ENCODE measurements at regions not wholly inside any gene's neighbourhood (a gene's known extent, or its start where the extent isn't known, plus 50 kb on each side); places are given as distances from the start of the nearest gene placed in this dataset.
"Not testable (repeated sequence)": the region's sequence is repeated elsewhere in the genome, so short reads cannot be mapped to it uniquely, and the experiment has no call there.

DNA sequence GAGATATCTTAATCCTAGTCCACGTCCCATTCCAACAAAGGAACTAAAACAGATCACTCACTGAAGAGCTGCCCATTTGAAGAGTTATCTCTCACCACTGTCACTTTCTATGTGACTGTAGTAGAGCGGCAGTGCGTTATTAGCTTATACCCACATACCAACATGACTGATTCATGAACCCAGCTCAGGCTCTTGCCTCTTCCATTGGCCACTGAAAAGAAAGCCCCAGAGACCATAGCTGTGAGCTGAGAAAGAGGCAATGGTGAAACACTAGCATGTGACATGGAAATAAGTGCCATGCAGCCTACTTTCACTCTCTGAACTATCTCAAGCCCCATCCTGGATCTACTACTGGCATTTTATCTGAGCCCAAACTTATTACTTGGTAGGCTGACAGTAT is 151.7 kb upstream of the MOCS2 start:
- no peak overlapping the region for H3K27ac ChIP-seq
- no peak overlapping the region for H3K4me3 ChIP-seq
- FAIRE-seq, result no peak
- no peaks in the 10 kb centered on the region for H3K27me3 ChIP-seq
- no peaks in the 10 kb centered on the region for H3K4me1 ChIP-seq
- TF ChIP-seq, protein P1, sequence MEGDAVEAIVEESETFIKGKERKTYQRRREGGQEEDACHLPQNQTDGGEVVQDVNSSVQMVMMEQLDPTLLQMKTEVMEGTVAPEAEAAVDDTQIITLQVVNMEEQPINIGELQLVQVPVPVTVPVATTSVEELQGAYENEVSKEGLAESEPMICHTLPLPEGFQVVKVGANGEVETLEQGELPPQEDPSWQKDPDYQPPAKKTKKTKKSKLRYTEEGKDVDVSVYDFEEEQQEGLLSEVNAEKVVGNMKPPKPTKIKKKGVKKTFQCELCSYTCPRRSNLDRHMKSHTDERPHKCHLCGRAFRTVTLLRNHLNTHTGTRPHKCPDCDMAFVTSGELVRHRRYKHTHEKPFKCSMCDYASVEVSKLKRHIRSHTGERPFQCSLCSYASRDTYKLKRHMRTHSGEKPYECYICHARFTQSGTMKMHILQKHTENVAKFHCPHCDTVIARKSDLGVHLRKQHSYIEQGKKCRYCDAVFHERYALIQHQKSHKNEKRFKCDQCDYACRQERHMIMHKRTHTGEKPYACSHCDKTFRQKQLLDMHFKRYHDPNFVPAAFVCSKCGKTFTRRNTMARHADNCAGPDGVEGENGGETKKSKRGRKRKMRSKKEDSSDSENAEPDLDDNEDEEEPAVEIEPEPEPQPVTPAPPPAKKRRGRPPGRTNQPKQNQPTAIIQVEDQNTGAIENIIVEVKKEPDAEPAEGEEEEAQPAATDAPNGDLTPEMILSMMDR (IDR thresholded peaks at IDR 0.05), result no peak
- no peaks in the 10 kb centered on the region for H3K36me3 ChIP-seq
- H3K9me3 ChIP-seq, result no peaks in the 10 kb centered on the region
- intact Hi-C loops (cut with DNase I), result no loop called here
- no peak for ATAC-seq
- 57 to 73% methylated on average over 3 of the region's 3 CpGs for WGBS, 2 donors
- DNase-seq, result no peak

DNA sequence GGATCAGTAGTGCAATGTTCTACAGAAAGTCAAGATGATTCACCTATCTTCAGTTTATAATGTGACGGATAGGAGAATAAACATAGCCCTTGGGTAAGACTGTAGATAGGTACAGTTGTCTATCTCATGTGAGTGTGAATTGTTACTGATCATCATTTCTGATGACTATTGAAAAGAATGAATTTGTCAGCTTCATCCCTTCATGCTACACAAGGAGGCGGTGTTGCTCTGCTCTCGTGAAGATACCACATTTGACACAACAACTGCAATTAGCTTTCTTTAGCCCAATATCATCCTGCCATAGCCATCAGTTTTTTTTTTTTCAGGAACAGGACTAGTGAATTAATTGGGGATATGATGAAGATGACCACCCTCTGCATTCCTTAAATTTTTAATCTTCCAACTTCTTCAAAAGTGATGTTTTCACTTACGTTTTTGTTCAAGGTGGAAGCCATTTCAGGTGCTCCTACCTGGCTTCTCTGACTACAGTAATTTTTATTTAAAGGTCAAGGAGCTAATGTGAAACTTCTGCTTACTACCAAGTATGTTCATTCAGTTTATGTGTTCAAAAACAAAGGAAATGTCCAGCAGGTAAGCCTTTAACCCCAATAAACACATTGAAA is 152.9 kb upstream of the MOCS2 start:
- intact Hi-C loops (cut with DNase I), result no loop called here
- no peaks in the 10 kb centered on the region for H3K27me3 ChIP-seq
- peak in 1 of 6 donors; percentile 14 for DNase-seq
- no peaks in the 10 kb centered on the region for H3K9me3 ChIP-seq
- FAIRE-seq, result no peak
- no peaks in the 10 kb centered on the region for H3K36me3 ChIP-seq
- H3K27ac ChIP-seq, result no peak overlapping the region
- 68 to 74% methylated on average over 4 of the region's 4 CpGs for WGBS, 2 donors
- H3K4me1 ChIP-seq, result no peaks in the 10 kb centered on the region
- H3K4me3 ChIP-seq, result no peak overlapping the region
- TF ChIP-seq, protein P1 (IDR thresholded peaks at IDR 0.05), result peak in 1 of 4 donors; percentile 8
- peak in 2 of 4 donors; percentile 57 to 61 for ATAC-seq

DNA sequence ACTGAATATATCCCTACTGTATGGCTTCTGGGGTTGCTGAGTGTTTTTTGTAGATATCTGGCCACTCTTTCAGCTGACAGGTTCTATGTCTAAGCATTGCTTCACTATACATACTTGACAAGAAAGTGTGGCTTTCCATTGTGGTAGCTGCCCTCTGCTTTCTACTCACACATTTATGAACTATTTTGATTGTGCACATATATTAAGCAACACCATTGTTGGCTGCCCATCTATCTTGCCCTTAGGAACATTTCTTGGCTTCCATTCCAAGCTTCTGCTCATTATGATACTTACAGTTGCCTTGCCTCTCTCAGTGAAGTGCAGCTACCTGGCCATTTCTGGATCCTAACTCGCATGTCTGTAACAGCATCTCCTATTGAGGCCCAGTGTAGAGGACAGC is 153.6 kb upstream of the MOCS2 start:
- no peaks in the 10 kb centered on the region for H3K36me3 ChIP-seq
- FAIRE-seq (no peak), ATAC-seq (no peak), DNase-seq (no peak)
- intact Hi-C loops (cut with DNase I), result no loop called here
- H3K4me1 ChIP-seq, result no peaks in the 10 kb centered on the region
- H3K27ac ChIP-seq, result no peak overlapping the region
- 79 to 82% methylated on average over 1 of the region's 1 CpG for WGBS, 2 donors
- H3K4me3 ChIP-seq, result no peak overlapping the region
- TF ChIP-seq, protein P1 (IDR thresholded peaks at IDR 0.05), result no peak
- no peaks in the 10 kb centered on the region for H3K9me3 ChIP-seq
- no peaks in the 10 kb centered on the region for H3K27me3 ChIP-seq

DNA sequence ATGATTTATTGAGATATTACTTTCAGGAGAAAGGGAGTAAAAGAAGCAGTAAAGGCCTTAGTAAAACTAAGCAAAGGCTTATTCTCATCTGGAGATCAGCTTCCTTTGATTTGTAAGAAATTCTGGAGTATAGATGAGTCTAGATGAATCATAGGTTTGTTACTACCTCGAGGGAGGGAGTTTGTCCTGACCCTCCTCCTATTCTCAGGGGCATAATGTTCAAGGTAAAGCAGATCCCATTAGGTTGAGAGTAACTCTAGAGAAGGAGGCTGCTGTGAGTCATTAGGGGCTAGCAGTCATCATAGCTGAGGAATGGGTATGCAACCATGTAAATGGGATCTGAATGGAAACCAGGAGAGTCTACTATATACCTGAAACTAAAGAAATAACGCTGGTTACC is 155.5 kb upstream of the MOCS2 start:
- 40 to 43% methylated on average over 2 of the region's 2 CpGs for WGBS, 2 donors
- intact Hi-C loops (cut with DNase I), result no loop called here
- no peaks in the 10 kb centered on the region for H3K36me3 ChIP-seq
- H3K27me3 ChIP-seq, result no peaks in the 10 kb centered on the region
- H3K4me3 ChIP-seq, result no peak overlapping the region
- H3K4me1 ChIP-seq, result no peaks in the 10 kb centered on the region
- no peaks in the 10 kb centered on the region for H3K9me3 ChIP-seq
- TF ChIP-seq, protein P1 (IDR thresholded peaks at IDR 0.05), result no peak
- H3K27ac ChIP-seq, result no peak overlapping the region
- ATAC-seq (no peak), DNase-seq (no peak), FAIRE-seq (no peak)

DNA sequence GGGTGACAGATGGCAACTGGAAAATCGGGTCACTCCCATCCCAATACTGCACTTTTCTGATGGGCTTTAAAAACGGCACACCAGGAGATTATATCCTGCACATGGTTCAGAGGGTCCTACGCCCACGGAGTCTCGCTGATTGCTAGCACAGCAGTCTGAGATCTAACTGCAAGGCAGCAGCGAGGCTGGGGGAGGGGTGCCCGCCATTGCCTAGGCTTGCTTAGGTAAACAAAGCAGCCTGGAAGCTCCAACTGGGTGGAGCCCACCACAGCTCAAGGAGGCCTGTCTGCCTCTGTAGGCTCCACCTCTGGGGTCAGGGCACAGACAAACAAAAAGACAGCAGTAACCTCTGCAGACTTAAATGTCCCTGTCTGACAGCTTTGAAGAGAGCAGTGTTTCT is 158.7 kb upstream of the MOCS2 start:
- DNase-seq; H3K4me1 ChIP-seq; ATAC-seq; FAIRE-seq; H3K27ac ChIP-seq; H3K27me3 ChIP-seq; intact Hi-C loops (cut with DNase I); H3K4me3 ChIP-seq; H3K9me3 ChIP-seq; H3K36me3 ChIP-seq: not testable (repeated sequence)
- WGBS, 2 donors, result 67 to 79% methylated on average over 7 of the region's 7 CpGs
